GM19372 (cell line): ENCODE measurements at regions not wholly inside any gene's neighbourhood (a gene's known extent, or its start where the extent isn't known, plus 50 kb on each side); places are given as distances from the start of the nearest gene placed in this dataset.

Experiments used
- ATAC-seq: cut with Tn5 transposase; IDR thresholded peaks from one replicate; pipeline ENCODE4 v1.9.1; 2021; ENCODE audit warnings: mild to moderate bottlenecking, low read depth, moderate library complexity; ENCODE audit not compliant: unreplicated experiment

DNA sequence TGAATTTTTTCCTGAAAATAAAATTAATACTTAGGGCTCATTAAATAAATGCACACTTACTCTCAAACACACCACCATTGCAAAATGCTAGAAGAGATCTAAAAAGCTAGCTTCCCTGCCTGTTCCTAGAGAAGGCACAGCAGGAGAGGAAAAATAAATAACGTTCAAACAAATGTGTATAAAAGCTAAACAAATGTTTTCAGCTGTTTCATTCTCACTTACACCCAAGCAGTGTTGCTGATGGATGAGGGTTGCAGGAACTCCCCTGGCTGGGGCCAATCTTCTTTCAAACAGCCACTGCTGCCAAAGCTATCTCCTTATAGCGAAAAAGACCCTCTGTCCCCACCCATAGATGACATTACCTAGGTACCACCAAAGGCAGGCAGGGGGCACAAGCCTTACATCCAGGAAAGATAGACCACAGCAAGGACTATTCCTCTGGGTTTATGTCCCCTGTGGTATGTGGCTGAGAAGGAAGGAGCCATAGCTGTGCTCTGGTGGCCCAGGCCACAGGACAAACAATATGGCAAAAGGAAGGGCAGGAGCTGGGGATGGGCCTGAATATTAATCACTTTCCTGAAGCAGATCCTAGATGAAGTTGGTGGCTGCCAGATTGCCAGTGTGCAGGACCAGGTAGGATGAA lies 214.6 kb downstream of the TTC32 start:
- ATAC-seq = no peak

DNA sequence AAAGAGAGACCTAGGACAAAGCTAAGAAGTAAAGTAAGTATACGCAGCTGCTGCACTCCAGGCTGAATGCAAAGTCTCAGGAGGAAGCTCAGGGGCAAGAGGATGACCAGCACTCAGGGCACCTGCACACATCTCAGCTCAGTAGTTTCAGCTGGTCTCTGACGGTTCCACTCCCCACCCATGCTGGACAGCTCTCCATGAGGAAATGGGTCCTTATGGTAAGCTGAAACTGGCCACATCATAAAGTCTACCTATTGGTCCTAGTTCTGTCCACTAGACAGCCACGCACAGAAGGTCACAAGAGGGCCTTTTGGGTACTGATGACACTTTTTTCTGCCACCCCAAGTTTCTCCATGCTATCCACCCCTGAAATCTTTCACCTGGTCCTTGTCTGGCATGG lies 215.3 kb downstream of the TTC32 start:
- ATAC-seq = no peak

DNA sequence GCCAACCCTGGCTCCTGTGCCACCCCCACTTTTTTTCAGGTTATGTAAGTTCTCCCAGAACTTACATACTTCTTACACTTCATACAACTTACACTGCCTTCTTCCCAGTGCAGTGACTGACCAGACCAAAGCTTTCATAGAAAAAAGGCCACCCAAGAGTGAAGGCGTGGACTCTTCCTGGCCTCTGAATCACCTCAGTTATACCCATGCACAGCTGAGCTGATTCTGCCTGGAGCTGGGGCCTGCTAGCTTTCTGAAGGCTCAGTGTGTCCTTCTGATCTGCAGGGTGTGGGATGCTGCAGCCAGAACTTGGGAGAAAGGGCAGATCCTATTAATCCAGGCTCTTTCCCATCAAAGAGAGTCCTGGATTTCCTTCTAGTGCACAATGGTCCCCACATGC lies 216.1 kb downstream of the TTC32 start:
- no peak for ATAC-seq

DNA sequence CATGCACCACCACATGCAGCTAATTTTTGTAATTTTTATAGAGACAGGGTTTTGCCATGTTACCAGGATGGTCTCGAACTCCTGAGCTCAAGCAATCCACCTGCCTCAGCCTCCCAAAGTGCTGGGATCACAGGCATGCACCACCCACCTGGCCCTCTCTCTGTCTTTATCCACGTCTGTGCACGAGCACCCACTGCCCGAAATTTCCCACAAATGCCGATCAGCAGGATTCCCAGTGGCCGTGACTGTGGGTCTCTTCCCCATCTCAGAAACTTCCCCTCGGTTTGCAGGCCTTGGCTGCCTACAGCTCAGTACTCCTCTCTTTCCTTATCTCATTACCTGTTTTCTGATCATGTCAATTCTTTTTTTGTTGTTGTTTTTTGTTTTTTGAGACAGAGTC lies 217.3 kb downstream of the TTC32 start:
- ATAC-seq = no peak

DNA sequence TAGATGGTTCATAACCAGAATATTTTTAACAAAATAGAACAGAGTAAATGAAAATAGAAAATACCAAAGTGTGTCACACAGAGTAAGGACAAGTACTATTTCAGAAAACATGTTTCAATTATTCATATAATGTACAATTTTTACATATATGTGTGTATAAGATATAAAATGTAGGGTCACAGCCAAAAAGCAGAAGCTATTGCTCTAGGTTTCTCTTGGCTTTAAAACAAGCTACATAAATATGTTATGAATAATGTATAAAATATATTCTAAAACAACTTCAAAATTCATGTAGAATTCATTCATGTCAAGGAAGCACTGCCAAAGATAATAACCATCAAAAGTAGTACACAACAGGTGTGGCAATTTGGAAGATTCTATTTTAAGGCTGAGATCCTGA lies 218.2 kb downstream of the TTC32 start:
- ATAC-seq = no peak

DNA sequence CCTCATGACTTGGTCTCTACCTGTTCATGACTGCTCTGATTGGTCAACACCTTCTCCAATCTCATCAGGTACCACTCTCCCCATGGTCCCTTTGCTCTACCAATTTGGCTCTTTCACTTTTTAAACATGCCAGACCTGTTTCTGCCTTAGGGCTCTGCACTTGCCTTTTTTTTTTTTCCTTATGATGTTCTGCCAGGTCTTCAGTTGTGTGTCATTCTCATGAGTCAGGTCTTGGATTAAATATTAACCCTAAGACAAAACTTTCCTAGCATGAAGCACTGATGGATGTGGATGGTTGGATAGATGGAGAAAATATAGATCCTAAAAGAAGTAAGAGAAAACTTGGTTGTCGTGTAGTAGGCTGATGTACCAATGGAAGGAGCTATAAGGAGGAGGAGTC lies 219.3 kb downstream of the TTC32 start:
- ATAC-seq = no peak

DNA sequence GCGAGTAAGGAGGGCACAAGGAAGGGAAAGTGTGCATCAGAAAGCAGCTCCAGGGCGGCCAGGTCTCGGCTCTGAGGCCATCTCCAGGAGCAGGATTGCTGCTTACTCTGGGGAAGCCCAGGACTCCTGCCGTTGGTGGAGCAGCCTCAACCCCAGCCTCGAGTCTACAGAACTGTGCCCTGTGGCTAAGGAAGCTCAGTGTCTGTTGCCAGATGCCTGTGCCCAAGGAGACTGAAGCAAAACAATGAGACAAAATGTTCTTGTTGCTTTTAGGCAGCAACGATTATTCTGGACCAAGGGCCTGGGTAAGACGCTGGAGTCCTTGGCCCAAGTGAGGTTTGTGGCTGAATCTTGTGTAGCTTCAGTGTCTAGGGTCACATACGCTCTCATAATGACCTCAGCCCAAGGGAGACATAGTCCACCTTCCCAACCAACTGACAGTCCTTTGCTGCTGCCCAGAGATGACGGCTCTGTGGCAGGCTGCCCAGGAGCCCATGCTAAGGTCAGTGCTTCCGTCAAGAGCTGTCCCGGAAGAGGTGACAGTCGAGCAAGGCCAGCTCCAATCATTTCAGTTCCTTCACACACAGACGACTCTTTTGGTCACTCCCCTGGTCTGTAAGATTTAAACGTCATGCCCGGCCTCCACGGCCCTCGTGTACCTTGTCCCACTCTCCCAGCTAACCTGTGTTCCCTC lies 223.8 kb downstream of the TTC32 start:
- ATAC-seq = no peak

DNA sequence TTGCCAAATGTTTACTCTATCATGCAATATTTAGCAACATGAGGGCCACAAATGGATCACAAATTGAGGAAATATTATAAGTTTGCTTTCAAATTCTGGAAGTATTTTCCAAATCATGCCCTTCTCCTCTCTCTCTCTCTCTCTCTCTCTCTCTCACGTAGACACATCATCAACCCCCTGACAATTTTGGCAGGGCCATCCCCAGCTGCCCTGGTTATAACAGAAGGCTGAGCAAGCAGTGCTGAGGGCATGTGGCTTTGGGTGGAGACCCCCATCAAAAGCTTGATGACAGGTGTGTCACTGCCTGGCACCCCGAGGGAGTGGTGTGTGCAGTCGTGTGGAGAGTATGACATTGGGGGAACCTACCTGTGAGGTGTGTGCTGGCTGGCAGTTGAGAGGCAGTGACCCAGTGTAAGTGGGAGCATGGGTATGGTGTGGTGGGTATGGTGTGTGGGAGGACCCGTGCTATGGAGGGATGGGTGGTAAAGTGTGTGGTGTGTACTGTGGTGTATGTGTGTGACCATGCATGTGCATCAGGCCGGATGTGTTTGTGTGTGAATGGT lies 224.5 kb downstream of the TTC32 start:
- no peak for ATAC-seq

DNA sequence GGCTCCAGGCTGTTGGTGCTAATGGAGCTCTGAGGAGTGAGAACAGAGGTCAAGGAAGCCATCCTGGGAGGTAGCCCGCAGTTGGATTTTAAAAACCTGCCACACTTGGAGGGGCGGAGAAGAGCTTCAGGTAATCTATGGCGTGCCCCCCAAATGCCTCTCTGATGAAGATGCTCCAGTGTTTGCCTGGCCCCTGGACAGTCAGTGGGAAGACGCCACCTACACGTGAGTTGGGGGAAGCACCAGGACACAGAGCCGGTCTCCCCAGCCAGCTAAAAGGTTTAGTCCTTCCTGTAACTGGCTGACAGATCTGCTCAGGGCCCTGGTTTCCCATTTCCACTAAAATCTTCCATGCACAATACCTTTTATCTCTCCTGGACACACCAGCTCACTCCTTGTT lies 225.0 kb downstream of the TTC32 start:
- ATAC-seq = no peak

DNA sequence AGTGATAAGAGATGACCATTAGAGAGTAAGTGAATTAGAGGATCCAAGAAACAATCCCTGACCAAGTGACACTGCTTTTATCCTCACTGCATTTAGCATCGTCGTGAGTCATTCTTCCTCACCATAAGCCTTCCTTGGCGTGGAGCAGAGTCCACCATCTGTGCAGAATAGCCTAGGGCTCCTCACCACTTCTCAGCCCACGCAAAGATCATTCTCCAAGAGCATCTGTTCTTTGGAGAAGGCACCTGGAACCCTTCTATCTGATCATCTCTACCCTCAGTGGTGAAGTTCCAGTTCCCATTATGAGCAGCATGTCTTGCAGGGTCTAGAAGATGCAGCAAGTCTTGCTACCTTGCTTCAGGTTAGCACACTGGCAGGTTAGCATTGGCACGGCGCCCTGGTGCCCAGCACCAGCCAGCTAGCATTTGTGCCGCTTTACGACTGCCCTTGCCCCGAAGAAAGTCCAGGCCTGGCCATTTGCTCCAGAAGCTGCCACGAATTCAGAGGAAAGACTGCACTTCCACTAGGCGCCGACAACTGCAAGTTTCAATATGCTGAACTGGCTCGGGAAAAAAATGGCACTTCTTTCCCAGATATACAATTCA lies 225.8 kb downstream of the TTC32 start:
- no peak for ATAC-seq

DNA sequence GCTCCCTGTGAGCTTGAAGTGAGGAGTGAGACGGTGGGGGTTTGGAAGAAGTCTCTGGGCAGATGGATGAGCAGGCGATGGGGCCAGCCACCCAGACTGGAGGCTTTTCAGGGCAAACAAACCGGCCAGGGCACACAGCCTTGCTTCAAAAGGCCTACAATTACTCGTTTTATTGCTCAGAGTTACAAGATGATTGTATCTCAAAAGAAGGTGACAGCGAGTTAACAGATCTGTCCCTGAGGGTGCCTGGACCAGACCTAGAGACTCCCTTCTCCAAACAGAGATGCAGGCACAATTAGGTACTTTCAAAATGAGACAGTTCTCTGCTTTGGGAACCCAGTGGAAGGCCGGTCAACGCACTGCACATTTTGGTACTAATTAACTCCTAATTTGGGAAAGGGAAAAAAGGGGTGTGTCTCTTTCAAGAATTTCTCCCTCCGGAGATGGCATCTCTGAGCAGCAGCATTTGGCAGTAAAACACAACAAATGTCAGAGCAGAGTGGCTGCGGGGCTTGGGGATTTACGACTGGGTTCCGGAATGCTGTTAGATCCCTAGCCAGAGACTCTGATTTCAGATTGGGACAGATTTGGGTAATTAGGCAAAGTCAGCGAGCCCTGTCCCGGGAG lies 226.7 kb downstream of the TTC32 start:
- ATAC-seq = no peak

DNA sequence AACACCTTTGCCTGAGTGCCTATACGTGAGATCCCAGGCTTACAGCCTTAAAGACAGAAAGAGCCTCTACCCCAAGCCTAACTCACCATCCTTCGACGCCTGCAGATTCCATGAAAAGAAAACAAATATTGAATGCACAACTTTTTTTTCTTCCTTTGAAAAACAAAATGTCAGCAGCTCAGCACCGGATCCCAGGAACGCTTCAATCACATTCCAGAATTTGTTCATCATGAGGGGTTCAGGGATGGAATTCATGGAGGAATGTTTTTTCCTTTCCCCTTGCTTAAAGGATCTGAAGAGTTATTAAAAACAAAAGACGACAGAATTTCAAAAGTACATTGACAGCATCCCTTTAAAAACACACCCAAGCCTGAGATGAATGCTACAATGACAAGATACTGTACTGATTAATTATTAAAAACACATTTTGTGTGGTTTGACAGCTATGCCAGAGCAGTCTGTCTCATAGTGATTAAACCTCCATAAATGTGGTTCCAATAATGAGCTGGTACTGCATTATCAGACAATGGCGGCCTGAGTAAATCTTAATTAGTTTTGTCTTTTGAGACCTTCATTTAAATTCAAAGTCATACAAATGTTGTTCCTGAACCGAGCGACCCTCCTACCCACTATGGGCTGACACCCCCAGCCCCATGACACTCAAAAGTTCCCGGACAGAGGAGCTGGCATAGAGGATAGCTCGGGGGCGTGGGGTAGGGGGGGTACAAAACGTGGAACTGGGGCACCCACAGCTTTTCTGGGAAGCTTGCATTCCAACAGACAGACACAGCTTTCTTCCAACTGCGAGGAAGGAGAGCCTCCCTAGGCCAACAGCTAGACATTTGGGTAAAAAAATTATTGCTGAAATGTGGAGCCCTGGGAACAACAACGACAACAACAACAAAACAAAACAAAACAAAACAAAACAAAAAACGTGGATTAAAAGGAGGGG lies 227.5 kb downstream of the TTC32 start:
- no peak for ATAC-seq

DNA sequence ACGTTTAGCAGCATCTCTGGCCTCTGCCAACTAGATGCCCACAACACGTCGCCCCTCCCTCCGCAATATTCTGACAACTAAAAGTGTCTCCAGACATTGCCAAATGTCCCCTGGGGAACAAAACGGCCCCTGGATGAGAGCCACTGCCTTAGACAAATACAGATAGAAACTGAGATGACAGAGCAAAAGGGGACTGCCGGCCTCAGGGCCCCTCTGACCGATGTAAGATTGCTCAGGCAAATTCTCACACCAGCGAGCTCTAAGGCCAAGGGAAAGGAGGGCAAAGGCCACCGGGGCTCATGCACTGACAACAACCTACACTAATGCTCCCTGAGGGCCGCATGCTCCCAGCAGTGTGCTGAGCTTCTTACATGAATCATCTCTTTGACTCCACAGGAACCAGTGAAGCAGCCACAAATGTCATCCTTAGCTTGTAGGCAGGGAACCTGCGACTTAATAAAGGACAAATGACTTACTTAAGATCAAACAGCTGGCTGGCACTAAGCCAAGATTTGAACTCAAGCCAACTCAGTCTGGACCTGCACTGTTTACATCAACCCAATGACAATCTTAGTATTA lies 228.5 kb downstream of the TTC32 start:
- no peak for ATAC-seq

DNA sequence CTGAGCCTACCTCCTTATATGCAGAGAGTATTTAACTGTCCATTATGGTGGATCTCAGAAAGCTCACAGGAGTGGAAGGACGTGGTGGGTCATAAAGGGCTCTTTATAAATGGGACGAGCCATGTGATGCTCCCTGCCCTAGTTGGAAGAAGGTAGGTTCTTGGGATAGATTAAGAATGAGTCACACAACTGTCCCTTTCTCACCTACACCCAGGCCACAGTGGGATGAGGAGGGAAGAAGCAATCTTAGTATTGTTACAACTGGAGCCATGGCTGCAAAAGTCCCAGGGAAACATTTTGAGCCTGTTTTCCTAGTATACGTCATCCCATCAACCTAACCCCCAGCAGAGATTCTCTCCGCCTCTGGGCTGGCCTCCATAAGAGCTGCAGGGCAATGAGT lies 229.9 kb downstream of the TTC32 start:
- no peak for ATAC-seq

DNA sequence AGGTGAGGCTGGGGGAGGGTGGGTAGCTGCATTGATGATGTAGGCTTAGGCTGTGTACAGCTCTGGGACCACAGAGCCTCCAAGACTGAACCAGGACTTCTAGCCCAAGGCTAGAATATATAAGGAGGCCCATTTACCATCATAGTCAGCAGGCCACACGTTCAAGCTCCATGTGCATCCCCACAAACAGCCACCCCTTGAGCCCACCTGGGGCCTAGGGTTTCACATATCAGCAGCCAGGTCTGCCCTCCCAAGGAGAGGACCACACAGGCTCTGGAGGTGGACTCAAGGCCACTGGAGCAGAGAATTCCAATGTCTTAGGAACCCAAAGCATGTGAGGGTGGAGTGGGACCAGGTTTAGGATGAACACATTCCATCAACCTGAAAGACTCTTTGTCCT lies 230.5 kb downstream of the TTC32 start:
- no peak for ATAC-seq

DNA sequence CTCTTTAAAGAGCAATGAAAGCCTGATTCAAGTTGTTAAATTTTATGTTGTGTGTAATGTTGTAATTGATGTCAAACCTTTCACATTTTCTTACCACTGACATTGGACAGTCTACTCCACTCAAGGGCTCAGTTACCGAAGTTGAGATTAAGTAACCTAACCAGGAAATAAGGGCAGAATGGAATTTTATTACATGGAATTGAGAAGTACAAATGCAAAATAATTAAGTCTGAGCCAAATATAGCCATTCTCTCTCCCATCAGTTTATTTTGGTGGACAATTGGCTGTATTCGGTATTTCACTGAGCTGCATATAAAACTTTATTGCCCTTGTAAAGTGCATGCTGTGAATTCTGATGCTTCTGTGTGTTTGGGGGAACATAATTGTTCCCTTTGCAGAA lies 231.5 kb downstream of the TTC32 start:
- no peak for ATAC-seq

DNA sequence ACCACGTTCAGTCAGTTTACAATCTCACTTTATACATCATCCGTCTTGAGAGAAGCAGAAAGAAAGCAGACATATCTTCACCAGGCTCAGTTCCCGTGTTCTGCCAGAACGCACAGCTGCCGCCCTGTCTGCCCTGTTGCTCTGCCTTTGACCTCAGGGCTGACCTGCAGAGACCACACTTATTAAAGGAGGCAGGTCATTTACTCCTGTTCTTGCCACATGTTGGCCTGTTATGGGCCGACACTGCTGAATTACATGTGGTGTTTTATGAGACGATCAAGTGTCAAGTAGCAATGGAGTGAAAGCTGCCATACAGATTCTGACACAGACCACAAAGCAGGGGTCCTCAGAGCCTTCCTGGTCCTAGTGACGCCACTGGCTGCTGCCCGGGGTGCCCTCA lies 232.2 kb downstream of the TTC32 start:
- no peak for ATAC-seq

DNA sequence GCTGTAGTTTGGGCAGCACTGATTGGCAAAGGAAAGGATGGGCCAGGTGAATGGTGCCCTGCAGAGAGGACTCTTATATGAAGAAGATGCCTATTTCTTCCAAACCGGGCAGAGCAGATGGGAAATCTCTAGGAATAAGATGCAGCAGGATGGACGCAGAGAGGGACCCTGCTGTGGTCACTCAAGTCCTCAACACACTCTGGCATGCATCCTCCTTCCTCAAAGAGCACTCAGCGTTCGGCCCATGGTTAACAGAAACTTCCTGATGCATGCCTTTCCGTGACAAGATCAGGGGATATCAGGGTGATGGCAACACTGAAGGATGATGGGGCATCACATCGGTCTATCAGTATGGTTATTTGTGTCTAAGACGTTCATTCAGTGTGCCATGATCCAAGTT lies 232.7 kb downstream of the TTC32 start:
- ATAC-seq = no peak

DNA sequence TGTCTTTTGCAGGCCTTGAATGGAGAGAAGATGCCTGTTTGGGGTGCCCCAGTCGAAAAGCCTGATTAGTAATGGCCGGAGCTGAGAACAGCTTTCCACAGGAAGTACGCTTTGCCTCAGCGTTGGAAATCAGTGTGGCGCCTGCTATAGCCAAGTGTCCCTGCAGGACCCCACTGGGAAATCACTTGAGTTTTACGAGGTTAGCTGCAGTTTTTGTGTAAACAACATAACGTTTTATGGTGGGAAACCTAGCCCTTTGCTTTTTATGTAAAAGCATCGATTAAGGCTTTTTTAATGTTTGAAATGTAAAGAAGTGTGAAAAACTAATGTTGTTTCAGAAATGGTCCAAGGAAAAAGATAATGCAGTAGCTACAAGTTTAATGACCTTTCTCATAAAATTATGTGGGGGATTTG lies 234.2 kb downstream of the TTC32 start:
- ATAC-seq = no peak

DNA sequence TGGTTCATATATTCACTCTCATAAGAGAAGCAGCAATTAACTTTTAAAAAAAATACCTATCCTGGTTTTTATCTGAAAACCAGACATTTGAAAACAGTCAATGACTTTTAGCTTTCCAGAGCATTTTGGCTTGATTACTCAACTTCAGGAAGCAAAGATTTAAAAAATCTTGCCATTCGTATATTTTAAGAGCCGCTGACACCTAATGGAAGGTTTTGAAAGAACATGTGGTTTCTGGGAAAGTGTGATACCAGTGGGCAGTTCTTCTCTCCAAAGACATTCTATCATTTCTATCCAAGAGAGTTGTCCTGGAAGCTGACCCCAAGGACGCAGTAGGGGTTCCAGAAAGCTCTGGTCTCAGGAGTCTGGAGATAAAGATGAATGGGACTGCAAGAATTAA lies 234.7 kb downstream of the TTC32 start:
- ATAC-seq = no peak
